ENCODE measurements at regions not wholly inside any gene's neighbourhood (a gene's known extent, or its start where the extent isn't known, plus 50 kb on each side); places are given as distances from the start of the nearest gene placed in this dataset.

- DNase-seq (ENCODE audit: low read depth, low spot score): peak; percentile 16
These were observed 1002.3 kb downstream of the FLRT2 start for GRCh38 chr14:86532219-86532618.

DNA sequence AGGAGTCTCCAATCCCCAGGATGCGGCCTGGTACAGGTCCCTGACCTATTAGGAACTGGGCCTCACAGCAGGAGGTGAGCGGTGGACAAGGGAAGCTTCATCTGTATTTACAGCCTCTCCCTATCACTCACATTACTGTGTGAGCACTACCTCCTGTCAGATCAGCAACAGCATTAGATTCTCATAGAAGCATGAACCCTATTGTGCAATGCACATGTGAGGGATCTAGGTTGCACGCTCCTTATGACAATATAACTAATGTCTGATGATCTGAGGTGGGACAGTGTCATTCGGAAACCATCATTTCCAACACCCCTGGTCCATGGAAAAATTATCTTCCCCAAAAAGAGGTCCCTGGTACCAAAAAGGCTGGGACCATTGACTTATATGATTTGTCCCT lies 1000.5 kb downstream of the FLRT2 start:
- no peak for DNase-seq (ENCODE audit: low read depth, low spot score)

DNA sequence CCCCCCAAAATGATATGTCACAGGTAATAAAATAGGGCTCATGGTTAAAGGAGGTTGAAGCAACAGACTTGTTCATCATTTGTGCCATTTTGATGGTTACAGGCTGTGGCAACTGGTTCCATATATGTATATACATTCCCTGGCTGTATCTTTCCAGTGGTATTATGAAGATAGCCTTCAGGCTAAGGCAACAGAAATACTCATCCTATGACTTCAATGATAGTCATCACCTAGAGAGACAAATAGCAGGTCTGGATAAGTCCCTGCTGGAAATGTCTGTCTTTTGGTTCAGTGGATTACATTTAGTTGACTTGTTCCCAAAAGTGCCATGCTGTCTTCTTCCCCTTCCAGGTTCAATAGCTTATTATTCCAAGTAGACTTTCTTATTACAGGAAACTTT lies 997.4 kb downstream of the FLRT2 start:
- no peak for DNase-seq (ENCODE audit: low read depth, low spot score)

DNA sequence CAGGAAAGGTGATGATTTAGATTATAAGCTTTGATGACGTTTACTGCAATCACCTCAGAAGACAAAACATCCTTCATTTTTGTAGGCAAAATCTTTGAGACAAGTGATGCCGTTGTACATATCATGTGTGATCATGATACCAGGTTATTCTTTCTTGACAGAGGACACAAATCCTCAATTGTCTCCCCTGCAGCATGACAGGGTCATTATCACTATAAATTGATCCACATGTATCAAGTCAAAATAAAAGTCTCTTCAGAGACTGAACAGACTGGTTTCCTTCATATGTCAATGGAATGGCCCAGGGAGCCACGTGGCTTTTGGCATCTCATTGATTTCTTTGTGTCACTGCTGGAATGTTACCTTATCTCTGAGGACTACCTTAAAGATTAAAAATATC lies 995.7 kb downstream of the FLRT2 start:
- DNase-seq (ENCODE audit: low read depth, low spot score): no peak

DNA sequence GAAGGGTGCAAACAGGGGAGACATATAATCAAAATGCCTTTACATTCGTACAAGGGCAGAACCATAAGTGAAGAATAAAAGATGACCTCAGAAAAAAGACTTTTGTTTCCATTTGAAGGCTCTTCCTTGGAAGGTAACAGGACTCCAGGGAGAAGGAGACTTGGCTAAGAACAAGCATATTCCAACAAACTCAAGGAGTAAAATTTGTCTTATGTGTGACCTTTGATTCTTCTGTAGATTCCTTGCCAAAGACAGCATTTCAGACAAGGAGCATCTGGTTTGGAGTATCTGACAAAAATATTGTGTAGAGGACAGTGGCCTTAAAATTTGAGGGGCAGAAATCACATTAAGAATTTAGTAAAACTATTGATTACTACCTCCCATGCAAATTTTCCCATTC lies 991.9 kb downstream of the FLRT2 start:
- no peak for DNase-seq (ENCODE audit: low read depth, low spot score)

- DNase-seq (ENCODE audit: low read depth, low spot score): no peak
These were observed 991.2 kb downstream of the FLRT2 start for GRCh38 chr14:86521031-86521730.

- no peak for DNase-seq (ENCODE audit: low read depth, low spot score)
These were observed 988.4 kb downstream of the FLRT2 start for GRCh38 chr14:86518298-86518697.

DNA sequence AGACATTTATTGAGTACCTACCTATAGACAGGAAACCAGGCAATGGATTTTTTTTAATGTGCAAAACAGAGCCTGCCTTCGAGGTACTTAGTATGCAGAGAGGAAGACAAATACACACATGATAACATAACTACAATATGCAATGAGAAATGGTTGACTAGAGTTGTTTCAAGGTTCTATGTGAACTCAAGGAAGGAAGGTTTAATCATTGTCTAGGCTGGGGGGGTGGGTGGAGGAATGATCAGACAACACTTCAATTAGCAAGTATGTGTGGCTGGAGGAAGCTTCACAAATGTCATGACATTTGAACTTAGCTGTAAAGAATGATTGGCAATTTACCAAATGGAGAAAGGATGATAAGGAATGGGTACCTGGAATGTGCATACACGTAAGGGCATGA lies 985.3 kb downstream of the FLRT2 start:
- no peak for DNase-seq (ENCODE audit: low read depth, low spot score)

- DNase-seq (ENCODE audit: low read depth, low spot score): no peak
These were observed 983.6 kb downstream of the FLRT2 start for GRCh38 chr14:86513564-86513963.

- DNase-seq (ENCODE audit: low read depth, low spot score): no peak
These were observed 983.1 kb downstream of the FLRT2 start for GRCh38 chr14:86513056-86513455.

- peak; percentile 26 for DNase-seq (ENCODE audit: low read depth, low spot score)
These were observed 980.5 kb downstream of the FLRT2 start for GRCh38 chr14:86510491-86510890.

- no peak for DNase-seq (ENCODE audit: low read depth, low spot score)
These were observed 975.9 kb downstream of the FLRT2 start for GRCh38 chr14:86505808-86506207.

- DNase-seq (ENCODE audit: low read depth, low spot score): no peak
These were observed 971.7 kb downstream of the FLRT2 start for GRCh38 chr14:86501611-86502010.

GRCh38 chr14:86491743-86492142 lies 961.8 kb downstream of the FLRT2 start:
- no peak for DNase-seq (ENCODE audit: low read depth, low spot score)

DNA sequence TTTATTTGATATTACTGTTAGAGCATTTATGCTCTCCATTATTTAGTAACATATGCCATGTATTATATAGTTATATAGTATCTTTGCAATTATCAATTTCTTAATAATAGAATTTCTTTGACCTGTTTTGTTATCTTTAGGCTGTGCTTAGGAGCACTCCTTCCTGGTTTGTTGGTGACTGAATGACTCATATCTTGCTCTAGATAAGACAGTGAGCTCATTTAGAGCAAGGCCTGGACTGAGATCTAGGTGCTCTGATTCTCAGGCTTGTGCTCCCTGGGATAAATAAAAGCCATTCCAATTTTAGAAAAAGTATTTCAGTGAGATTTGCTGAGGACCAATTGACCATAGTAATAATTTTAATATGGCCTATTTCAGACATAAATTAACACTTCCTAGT lies 951.2 kb downstream of the FLRT2 start:
- no peak for DNase-seq (ENCODE audit: low read depth, low spot score)

DNA sequence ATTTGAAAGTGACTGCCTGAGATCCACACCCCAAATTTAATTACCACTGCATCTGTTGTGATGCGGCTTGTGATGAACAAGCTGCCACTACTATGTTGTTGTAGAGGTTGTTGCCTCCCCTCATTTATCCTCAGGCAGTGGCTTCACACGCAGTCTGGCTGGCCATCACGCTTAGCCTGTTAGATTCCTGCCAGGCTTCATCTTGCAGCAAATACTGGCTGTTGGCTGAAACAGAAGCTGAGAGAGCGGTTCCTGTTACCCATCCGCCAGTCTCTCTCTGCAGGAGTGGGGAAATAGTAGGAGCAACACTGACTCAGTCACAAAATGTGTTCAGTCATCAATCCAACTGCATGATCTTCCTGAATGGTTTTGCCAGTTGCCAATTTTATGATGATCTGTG lies 934.4 kb downstream of the FLRT2 start:
- DNase-seq (ENCODE audit: low read depth, low spot score): no peak

GRCh38 chr14:86462193-86462753 lies 932.3 kb downstream of the FLRT2 start:
- peak; percentile 14 for DNase-seq (ENCODE audit: low read depth, low spot score)

DNA sequence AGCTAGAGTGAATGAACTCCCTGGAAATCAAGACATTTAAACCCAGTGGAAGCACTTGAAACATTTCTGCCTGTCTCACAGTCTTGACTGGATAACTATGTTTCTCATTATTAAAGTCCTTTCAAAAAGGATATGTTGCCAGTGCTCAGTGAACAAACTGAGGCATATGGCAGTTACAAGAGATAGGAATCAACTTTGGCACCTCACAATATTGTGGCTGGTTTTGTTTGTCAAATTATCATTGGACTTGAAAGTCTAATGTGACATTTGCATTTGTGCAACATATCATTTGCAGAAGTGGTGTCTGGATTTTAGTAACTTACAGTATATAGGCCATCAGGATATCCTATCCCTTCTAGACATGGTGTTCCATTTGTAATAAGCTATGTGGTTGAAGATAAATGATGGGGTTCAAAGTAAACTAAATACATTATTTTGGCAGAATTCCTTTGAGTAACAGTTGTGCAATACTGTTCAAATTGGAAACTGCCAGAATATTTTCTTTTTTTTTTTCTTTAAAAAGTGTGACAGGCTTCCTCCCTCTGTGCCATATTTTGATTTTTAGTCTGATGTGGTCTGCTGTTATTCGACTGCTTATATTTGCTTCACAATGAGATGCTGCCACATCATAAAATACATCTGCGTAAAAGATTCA lies 927.7 kb downstream of the FLRT2 start:
- DNase-seq (ENCODE audit: low read depth, low spot score): no peak

- no peak for DNase-seq (ENCODE audit: low read depth, low spot score)
These were observed 920.1 kb downstream of the FLRT2 start for GRCh38 chr14:86450085-86450484.

DNA sequence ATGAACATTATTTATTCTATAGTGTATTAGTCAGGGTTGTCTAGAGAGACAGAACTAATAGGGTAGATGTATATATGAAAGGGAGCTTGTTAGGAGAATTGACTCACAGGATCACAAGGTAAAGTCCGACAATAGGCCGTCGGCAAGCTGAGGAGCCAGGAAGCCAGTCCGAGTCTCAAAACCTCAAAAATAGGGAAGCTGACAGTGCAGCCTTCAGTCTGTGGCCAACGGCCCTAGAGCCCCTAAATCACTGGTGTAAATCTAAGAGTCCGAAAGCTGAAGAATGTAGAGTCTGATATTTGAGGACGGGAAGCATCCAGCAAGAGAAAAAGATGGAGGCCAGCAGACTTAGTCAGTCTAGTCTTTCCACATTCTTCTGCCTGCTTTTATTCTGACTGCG lies 912.2 kb downstream of the FLRT2 start:
- no peak for DNase-seq (ENCODE audit: low read depth, low spot score)

- no peak for DNase-seq (ENCODE audit: low read depth, low spot score)
These were observed 900.9 kb downstream of the FLRT2 start for GRCh38 chr14:86430853-86431252.

DNA sequence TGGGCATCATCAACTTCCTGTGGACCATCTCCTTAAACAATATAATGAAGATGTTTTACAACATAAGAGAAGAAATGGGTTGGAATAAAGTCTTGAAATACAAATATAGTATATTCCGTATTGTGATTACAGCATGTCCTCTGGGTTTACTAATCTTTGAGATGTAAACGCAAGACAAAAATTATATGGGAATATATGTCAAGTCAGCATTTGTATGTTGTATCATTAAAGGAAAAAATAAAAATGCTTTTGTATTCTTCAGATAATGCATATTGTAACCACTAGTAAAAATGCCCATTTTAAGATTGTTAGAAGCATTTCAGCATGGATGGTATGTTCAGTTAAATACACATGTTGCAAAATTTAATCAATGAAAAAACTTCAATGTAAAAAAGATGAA lies 893.3 kb downstream of the FLRT2 start:
- DNase-seq (ENCODE audit: low read depth, low spot score): no peak

- no peak for DNase-seq (ENCODE audit: low read depth, low spot score)
These were observed 890.2 kb downstream of the FLRT2 start for GRCh38 chr14:86420131-86420530.

Measured in astrocyte of the hippocampus (primary cell).